GM13976 (cell line): ENCODE measurements at regions not wholly inside any gene's neighbourhood (a gene's known extent, or its start where the extent isn't known, plus 50 kb on each side); places are given as distances from the start of the nearest gene placed in this dataset.

Experiments used
- DNase-seq: peaks from one replicate; pipeline ENCODE4 v3.0.0; 2012; ENCODE audit warnings: low spot score
- CTCF ChIP-seq: IDR thresholded peaks from 2 replicates; pipeline ENCODE4 v1.5.1; 2012; ENCODE audit warnings: borderline replicate concordance, mild to moderate bottlenecking; ENCODE audit not compliant: insufficient read depth; ENCODE audit errors: extremely low read depth, missing control alignments, control extremely low read depth
- in situ Hi-C: fragments of 300-500 bp; cut with MboI; formaldehyde crosslinking; loops from one replicate; pipeline ENCODE4 v1.12.0; 2022; ENCODE audit warnings: low sequenced_read_pairs, mixed read lengths, inconsistent platforms; ENCODE audit not compliant: unreplicated experiment

- no peak for DNase-seq
- in situ Hi-C loops = loop anchor here (25.0 kb wide), 1 partner anchor 94 kb away; no protein-coding TSS in a partner anchor
- no peak for TF ChIP-seq CTCF
Observed at GRCh38 chr1:162992945-162993344, 76.2 kb upstream of the RGS4 start.

GRCh38 chr1:162991444-162991843, 77.7 kb upstream of the RGS4 start:
- in situ Hi-C loops = loop anchor here (25.0 kb wide), 1 partner anchor 96 kb away; no protein-coding TSS in a partner anchor
- no peak for TF ChIP-seq CTCF
- DNase-seq = no peak

GRCh38 chr1:162990665-162991064, 78.5 kb upstream of the RGS4 start:
- in situ Hi-C loops = loop anchor here (25.0 kb wide), 1 partner anchor 97 kb away; no protein-coding TSS in a partner anchor
- TF ChIP-seq CTCF = no peak
- no peak for DNase-seq

- no peak for TF ChIP-seq CTCF
- DNase-seq = no peak
- in situ Hi-C loops = loop anchor here (25.0 kb wide), 1 partner anchor 98 kb away; no protein-coding TSS in a partner anchor
Observed at GRCh38 chr1:162988869-162989268, 80.3 kb upstream of the RGS4 start.

- no peak for DNase-seq
- TF ChIP-seq CTCF = no peak
- in situ Hi-C loops = loop anchor here (25.0 kb wide), 1 partner anchor 99 kb away; no protein-coding TSS in a partner anchor
Observed at GRCh38 chr1:162987866-162988265, 81.3 kb upstream of the RGS4 start.

DNA sequence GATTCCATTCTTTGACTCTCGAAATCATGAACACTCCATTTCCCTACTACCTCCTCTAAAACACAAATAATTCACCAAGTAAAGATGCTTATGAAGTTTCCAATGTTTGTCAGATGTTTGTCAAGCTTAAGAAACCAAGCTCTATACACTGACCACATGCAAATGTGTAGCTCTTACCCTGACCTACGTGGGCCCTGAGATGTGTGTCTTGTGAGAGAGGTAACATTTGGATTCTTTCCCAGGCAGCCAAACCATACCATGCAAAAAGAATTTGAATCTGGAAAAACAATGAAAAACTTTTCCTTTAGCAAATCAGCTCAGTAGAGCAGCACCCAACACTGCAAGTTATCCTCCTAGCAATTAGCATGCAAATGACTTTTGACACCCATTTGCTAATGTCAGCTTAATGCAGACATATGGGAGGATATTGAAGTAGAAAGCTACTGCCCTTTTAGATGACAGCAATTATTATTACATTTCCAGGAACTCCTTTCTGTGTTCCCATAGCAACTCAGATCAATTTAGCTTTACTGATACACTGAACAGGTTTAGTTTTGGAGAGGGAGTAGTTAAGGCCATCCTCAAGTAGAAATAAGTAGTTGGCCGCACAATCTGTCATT, 83.2 kb upstream of the RGS4 start:
- DNase-seq = no peak
- in situ Hi-C loops = loop anchor here (25.0 kb wide), 1 partner anchor 101 kb away; no protein-coding TSS in a partner anchor
- TF ChIP-seq CTCF = no peak

GRCh38 chr1:162984699-162985098, 84.5 kb upstream of the RGS4 start:
- in situ Hi-C loops = loop anchor here (25.0 kb wide), 1 partner anchor 103 kb away; no protein-coding TSS in a partner anchor
- TF ChIP-seq CTCF = no peak
- DNase-seq = no peak
